PC-3 (cell line): ENCODE measurements at regions not wholly inside any gene's neighbourhood (a gene's known extent, or its start where the extent isn't known, plus 50 kb on each side); places are given as distances from the start of the nearest gene placed in this dataset.

Experiments
- ATAC-seq: fragments of 200-7000 bp; cut with Tn5 transposase; 2 replicates; pipeline ENCODE4 v1.9.1; 2020; ENCODE audit warnings: mild to moderate bottlenecking, moderate library complexity
- BruUV-seq: library from RNA; stranded (reverse); fragments of 400-500 nt; replicated peaks from 2 replicates; lab custom pipeline; 2021; lab: Mats Ljungman, UMichigan
- CTCF ChIA-PET: fragments of 300-600 bp; sonication (Branson Sonifier 250); formaldehyde crosslinking; loops from one replicate; lab custom pipeline; 2022; ENCODE audit warnings: antibody characterized with exemption; lab: Charles Lee
- POLR2A ChIA-PET: fragments of 300-600 bp; sonication (Branson Sonifier 250); formaldehyde crosslinking; loops from one replicate; lab custom pipeline; 2022; ENCODE audit warnings: antibody characterized with exemption; ENCODE audit not compliant: unreplicated experiment; lab: Charles Lee
- DNase-seq: peaks from one replicate; pipeline ENCODE4 v3.0.0-alpha.2; 2015
- H2AFZ ChIP-seq: fragments of 300-600 bp; sonication (generic); 2 replicates; pipeline ENCODE4 v1.6.0; 2016; ENCODE audit warnings: antibody characterized with exemption, low read length
- H3F3A ChIP-seq: fragments of 300-600 bp; sonication (generic); one replicate; pipeline ENCODE4 v1.6.0; 2017; ENCODE audit warnings: antibody characterized with exemption, low read length, control low read depth, mild to moderate bottlenecking; ENCODE audit not compliant: unreplicated experiment
- H3K27ac ChIP-seq: fragments of 300-600 bp; sonication (generic); 2 replicates; pipeline ENCODE4 v1.5.1; 2016; ENCODE audit warnings: mild to moderate bottlenecking, low read length
- H3K27me3 ChIP-seq: fragments of 300-600 bp; sonication (generic); 2 replicates; pipeline ENCODE4 v1.6.1; 2016; ENCODE audit warnings: low read length, mixed read lengths
- H3K36me3 ChIP-seq: fragments of 300-600 bp; sonication (generic); 2 replicates; pipeline ENCODE4 v1.6.1; 2016; ENCODE audit warnings: low read depth, mixed run types, low read length, mixed read lengths
- H3K4me1 ChIP-seq: fragments of 300-600 bp; sonication (generic); 2 replicates; pipeline ENCODE4 v1.5.1; 2016; ENCODE audit warnings: low read length; ENCODE audit not compliant: insufficient read depth
- H3K4me2 ChIP-seq: fragments of 300-600 bp; sonication (generic); 2 replicates; pipeline ENCODE4 v1.6.0; 2016; ENCODE audit warnings: low read length
- H3K4me3 ChIP-seq: fragments of 300-600 bp; sonication (generic); 2 replicates; pipeline ENCODE4 v1.5.1; 2016; ENCODE audit warnings: mild to moderate bottlenecking, low read length, mixed read lengths
- H3K79me2 ChIP-seq: fragments of 300-600 bp; sonication (generic); 2 replicates; pipeline ENCODE4 v1.6.1; 2017; ENCODE audit warnings: low read length, mixed read lengths
- H3K9ac ChIP-seq: fragments of 300-600 bp; sonication (generic); 2 replicates; pipeline ENCODE4 v1.6.0; 2016; ENCODE audit warnings: mild to moderate bottlenecking, low read length
- H3K9me2 ChIP-seq: fragments of 300-600 bp; sonication (generic); replicated peaks from 2 replicates; pipeline ENCODE4 v1.6.1; 2016; ENCODE audit warnings: mixed run types, low read length, mixed read lengths
- H3K9me3 ChIP-seq: fragments of 300-600 bp; sonication (generic); 2 replicates; pipeline ENCODE4 v1.6.1; 2016; ENCODE audit warnings: low read length, mixed read lengths
- H4K20me1 ChIP-seq: fragments of 300-600 bp; sonication (generic); 2 replicates; pipeline ENCODE4 v1.6.1; 2016; ENCODE audit warnings: low read length, mixed read lengths
- EZH2 ChIP-seq: fragments of 300-600 bp; sonication (generic); IDR thresholded peaks from one replicate; pipeline ENCODE4 v1.6.1; 2017; ENCODE audit warnings: antibody characterized with exemption, mild to moderate bottlenecking, low read length; ENCODE audit not compliant: unreplicated experiment
- EZH2phosphoT487 ChIP-seq: fragments of 300-600 bp; sonication (generic); IDR thresholded peaks from 2 replicates; pipeline ENCODE4 v1.6.1; 2018; ENCODE audit warnings: mild to moderate bottlenecking, antibody characterized with exemption, low read length, borderline replicate concordance
- intact Hi-C: fragments of 100-400 bp; cut with micrococcal nuclease; formaldehyde crosslinking; loops from 2 replicates; pipeline ENCODE4 v1.9.0; 2023
- TF ChIP-seq, protein P1 (sequence below): fragments of 300-600 bp; sonication (generic); conservative IDR thresholded peaks from 2 replicates; pipeline ENCODE4 v1.5.1; 2017; ENCODE audit warnings: antibody characterized with exemption, low read depth, mild to moderate bottlenecking, low read length

DNA sequence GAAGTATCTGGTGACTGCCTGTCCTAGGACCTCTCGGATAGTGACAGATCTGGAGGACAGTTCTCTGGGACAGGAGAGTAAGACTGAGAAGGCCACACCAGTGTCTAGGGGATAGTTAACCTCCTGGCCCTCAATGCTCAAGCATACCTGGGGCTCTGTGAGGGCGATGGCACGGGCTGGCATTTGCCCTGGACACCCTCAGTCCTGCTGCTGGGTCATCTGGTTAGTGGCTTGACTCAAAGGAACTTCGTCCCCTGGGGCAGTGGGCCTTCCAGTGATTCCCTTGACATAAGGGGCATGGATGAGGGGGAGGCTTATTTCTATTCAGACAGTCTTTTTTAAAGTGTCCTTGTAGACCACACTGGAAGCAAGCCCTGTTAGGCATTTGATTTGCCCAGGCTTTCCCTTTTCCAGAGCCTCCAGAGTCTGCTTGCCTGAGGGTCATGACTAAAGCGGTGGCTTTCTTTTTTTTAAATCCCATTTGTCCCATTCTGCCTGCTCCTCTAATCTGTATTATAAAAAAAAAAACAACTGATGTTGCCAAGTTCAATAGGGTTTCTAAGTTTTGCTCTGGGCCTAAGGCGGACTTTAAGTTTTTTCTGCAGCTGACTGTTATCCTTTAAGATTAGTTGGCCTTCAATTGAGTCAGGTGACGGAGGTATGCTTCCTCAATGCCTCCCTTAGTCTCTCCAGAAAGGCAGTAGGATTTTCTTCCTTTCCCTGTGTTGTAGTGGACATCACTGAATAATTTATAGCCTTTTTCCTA, 2083.5 kb upstream of the C9orf72 start:
- ChIA-PET POLR2A (no interaction called here), CTCF (no interaction called here)
- Histone ChIP-seq H3K4me2 (no peak overlapping the region), H3K27ac (no peak overlapping the region), H2AFZ (no peak overlapping the region), H3K9me3 (no peaks in the 10 kb centered on the region), H4K20me1 (no peaks in the 10 kb centered on the region), H3F3A (no peaks in the 10 kb centered on the region), H3K36me3 (no peaks in the 10 kb centered on the region), H3K27me3 (no peaks in the 10 kb centered on the region), H3K9me2 (no peaks in the 10 kb centered on the region), H3K9ac (no peak overlapping the region), H3K4me3 (no peak overlapping the region), H3K79me2 (no peaks in the 10 kb centered on the region), H3K4me1 (no peaks in the 10 kb centered on the region)
- ATAC-seq = no peak
- DNase-seq = no peak
- TF ChIP-seq, protein P1, sequence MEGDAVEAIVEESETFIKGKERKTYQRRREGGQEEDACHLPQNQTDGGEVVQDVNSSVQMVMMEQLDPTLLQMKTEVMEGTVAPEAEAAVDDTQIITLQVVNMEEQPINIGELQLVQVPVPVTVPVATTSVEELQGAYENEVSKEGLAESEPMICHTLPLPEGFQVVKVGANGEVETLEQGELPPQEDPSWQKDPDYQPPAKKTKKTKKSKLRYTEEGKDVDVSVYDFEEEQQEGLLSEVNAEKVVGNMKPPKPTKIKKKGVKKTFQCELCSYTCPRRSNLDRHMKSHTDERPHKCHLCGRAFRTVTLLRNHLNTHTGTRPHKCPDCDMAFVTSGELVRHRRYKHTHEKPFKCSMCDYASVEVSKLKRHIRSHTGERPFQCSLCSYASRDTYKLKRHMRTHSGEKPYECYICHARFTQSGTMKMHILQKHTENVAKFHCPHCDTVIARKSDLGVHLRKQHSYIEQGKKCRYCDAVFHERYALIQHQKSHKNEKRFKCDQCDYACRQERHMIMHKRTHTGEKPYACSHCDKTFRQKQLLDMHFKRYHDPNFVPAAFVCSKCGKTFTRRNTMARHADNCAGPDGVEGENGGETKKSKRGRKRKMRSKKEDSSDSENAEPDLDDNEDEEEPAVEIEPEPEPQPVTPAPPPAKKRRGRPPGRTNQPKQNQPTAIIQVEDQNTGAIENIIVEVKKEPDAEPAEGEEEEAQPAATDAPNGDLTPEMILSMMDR = no peak
- no peak for TF ChIP-seq EZH2
- no peak for TF ChIP-seq EZH2phosphoT487
- intact Hi-C loops = no loop called here
- no TSS peak for BruUV-seq

DNA sequence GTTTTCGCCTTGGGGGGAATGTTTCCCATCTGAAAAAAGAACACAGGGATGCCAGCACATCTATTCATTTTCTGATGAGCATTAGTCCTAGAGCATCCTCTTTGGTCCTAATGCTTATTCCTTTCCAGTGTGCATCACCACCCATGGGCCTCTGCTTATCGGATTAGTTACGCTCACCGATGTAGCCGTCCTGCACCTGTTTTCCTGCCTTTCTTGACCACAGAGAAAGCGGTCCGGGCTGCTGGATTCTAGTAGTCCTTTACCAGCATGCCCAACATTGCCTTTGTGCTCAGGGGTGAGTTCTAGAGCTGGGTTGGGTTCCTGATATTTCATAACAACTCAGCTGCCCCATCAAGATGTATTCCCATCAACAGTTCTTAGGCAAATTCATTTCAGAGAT, 2084.5 kb upstream of the C9orf72 start:
- no peak overlapping the region for H3K27ac ChIP-seq
- ChIA-PET POLR2A (no interaction called here), CTCF (no interaction called here)
- no peaks in the 10 kb centered on the region for H4K20me1 ChIP-seq
- no peak overlapping the region for H3K4me3 ChIP-seq
- intact Hi-C loops = no loop called here
- TF ChIP-seq, protein P1 = no peak
- TF ChIP-seq EZH2 = no peak
- TF ChIP-seq EZH2phosphoT487 = no peak
- no peak overlapping the region for H3K9ac ChIP-seq
- H3K4me1 ChIP-seq = no peaks in the 10 kb centered on the region
- ATAC-seq (no peak), DNase-seq (no peak)
- no peaks in the 10 kb centered on the region for H3K27me3 ChIP-seq
- H3K9me2 ChIP-seq = no peaks in the 10 kb centered on the region
- no peaks in the 10 kb centered on the region for H3K9me3 ChIP-seq
- no peaks in the 10 kb centered on the region for H3K79me2 ChIP-seq
- no peaks in the 10 kb centered on the region for H3K36me3 ChIP-seq
- no TSS peak for BruUV-seq
- no peak overlapping the region for H2AFZ ChIP-seq
- no peaks in the 10 kb centered on the region for H3F3A ChIP-seq
- H3K4me2 ChIP-seq = no peak overlapping the region

DNA sequence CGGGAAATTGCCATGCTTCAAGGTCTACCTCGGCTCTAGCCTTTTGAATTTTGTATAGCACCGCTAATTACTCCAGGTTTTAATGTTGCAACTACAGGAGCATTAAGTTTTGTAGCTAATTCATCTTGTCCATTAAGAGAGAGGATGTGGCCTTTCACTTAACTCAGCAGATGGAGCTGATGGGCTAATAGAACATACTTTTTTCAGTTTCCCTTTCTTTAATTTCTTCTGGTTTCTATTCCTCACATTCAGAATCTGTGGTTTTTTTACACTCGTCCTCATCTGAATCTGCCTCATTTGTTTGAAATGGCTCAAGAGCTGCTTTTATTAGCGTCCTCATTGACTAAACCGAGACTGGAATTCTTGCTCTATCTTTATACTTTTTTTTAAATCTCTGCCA, 2085.7 kb upstream of the C9orf72 start:
- no peaks in the 10 kb centered on the region for H3K36me3 ChIP-seq
- no peaks in the 10 kb centered on the region for H3F3A ChIP-seq
- ATAC-seq (peak; percentile 40; the same call in 1 of the 2 replicates), DNase-seq (no peak)
- H4K20me1 ChIP-seq = no peaks in the 10 kb centered on the region
- peak overlapping the region; percentile 89 for H2AFZ ChIP-seq
- no peaks in the 10 kb centered on the region for H3K9me2 ChIP-seq
- H3K27me3 ChIP-seq = no peaks in the 10 kb centered on the region
- BruUV-seq = no TSS peak
- peak overlapping the region; percentile 62 for H3K4me3 ChIP-seq
- H3K4me2 ChIP-seq = peak overlapping the region; percentile 79
- no peaks in the 10 kb centered on the region for H3K4me1 ChIP-seq
- no peaks in the 10 kb centered on the region for H3K9me3 ChIP-seq
- ChIA-PET CTCF (interaction anchor here (0.6 kb wide), 1 partner anchor 200 kb away, joined by 3 read pairs; no protein-coding TSS in a partner anchor), POLR2A (interaction anchor here (0.6 kb wide), 1 partner anchor 155 kb away, joined by 3 read pairs; no protein-coding TSS in a partner anchor)
- H3K9ac ChIP-seq = no peak overlapping the region
- no peak overlapping the region for H3K27ac ChIP-seq
- no peaks in the 10 kb centered on the region for H3K79me2 ChIP-seq
- TF ChIP-seq EZH2phosphoT487 (no peak), EZH2 (no peak)
- TF ChIP-seq, protein P1 = no peak
- intact Hi-C loops = no loop called here
